Ovary (tissue), 3 donors: ENCODE measurements at regions not wholly inside any gene's neighbourhood (a gene's known extent, or its start where the extent isn't known, plus 50 kb on each side); places are given as distances from the start of the nearest gene placed in this dataset.

Source experiments
- CTCF ChIP-seq, 3 donors: fragments of 450-650 bp in 2 of 3; fragments of 200-600 bp in 1 of 3; IDR thresholded peaks; one replicate each; pipeline versions ENCODE4 v1.5.1 to v1.8.0; 2016 to 2022; ENCODE audit warnings: antibody characterized with exemption in 3 of 3, mild to moderate bottlenecking in 1 of 3
- POLR2A ChIP-seq: fragments of 450-650 bp; IDR thresholded peaks from one replicate; pipeline ENCODE4 v1.6.1; 2017; ENCODE audit warnings: antibody characterized with exemption, mild to moderate bottlenecking, moderate library complexity
- donor health status: DM: no; HTN: no; CAD: no.

- no peak for TF ChIP-seq CTCF (IDR thresholded peaks at IDR 0.05)
- TF ChIP-seq POLR2A = no peak
These were observed 308.5 kb upstream of the AADAT start for GRCh38 chr4:170398218-170398617.
